ENCODE measurements at regions not wholly inside any gene's neighbourhood (a gene's known extent, or its start where the extent isn't known, plus 50 kb on each side); places are given as distances from the start of the nearest gene placed in this dataset.

- CTCF ChIA-PET = interaction anchor here (0.6 to 0.8 kb wide), 2 partner anchors 79 to 219 kb away, joined by 3 read pairs; partner anchors contain the start of gene MRM1
- peaks cover 90% of the 10 kb centered on the region for H3K27me3 Mint-ChIP-seq (ENCODE audit: unreplicated experiment)
- DNase-seq = no peak
- no TSS peak for BruUV-seq (replicated peaks)
- H3K4me1 Mint-ChIP-seq (ENCODE audit: low read depth, unreplicated experiment) = peaks cover 12% of the 10 kb centered on the region
- H3K27ac Mint-ChIP-seq (ENCODE audit: unreplicated experiment) = no peak overlapping the region
- H3K4me3 Mint-ChIP-seq (ENCODE audit: low read depth, unreplicated experiment) = no peak overlapping the region
- TF ChIP-seq, protein P1, sequence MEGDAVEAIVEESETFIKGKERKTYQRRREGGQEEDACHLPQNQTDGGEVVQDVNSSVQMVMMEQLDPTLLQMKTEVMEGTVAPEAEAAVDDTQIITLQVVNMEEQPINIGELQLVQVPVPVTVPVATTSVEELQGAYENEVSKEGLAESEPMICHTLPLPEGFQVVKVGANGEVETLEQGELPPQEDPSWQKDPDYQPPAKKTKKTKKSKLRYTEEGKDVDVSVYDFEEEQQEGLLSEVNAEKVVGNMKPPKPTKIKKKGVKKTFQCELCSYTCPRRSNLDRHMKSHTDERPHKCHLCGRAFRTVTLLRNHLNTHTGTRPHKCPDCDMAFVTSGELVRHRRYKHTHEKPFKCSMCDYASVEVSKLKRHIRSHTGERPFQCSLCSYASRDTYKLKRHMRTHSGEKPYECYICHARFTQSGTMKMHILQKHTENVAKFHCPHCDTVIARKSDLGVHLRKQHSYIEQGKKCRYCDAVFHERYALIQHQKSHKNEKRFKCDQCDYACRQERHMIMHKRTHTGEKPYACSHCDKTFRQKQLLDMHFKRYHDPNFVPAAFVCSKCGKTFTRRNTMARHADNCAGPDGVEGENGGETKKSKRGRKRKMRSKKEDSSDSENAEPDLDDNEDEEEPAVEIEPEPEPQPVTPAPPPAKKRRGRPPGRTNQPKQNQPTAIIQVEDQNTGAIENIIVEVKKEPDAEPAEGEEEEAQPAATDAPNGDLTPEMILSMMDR (IDR thresholded peaks at IDR 0.05; ENCODE audit: unreplicated experiment) = no peak
- intact Hi-C loops (cut with micrococcal nuclease; ENCODE audit: unreplicated experiment) = no loop called here
- no peaks in the 10 kb centered on the region for H3K9me3 Mint-ChIP-seq (ENCODE audit: low read depth, unreplicated experiment)
- no peaks in the 10 kb centered on the region for H3K36me3 Mint-ChIP-seq (ENCODE audit: insufficient read depth, unreplicated experiment)
These were observed 78.6 kb downstream of the MRM1 start for GRCh38 chr17:36679815-36680467.

GRCh38 chr17:36680701-36681202 is 79.4 kb downstream of the MRM1 start:
- H3K36me3 Mint-ChIP-seq (ENCODE audit: insufficient read depth, unreplicated experiment) = no peaks in the 10 kb centered on the region
- peaks cover 12% of the 10 kb centered on the region for H3K4me1 Mint-ChIP-seq (ENCODE audit: low read depth, unreplicated experiment)
- H3K9me3 Mint-ChIP-seq (ENCODE audit: low read depth, unreplicated experiment) = no peaks in the 10 kb centered on the region
- TF ChIP-seq, protein P1 (IDR thresholded peaks at IDR 0.05; ENCODE audit: unreplicated experiment) = no peak
- no peak for DNase-seq
- intact Hi-C loops (cut with micrococcal nuclease; ENCODE audit: unreplicated experiment) = no loop called here
- H3K4me3 Mint-ChIP-seq (ENCODE audit: low read depth, unreplicated experiment) = no peak overlapping the region
- H3K27ac Mint-ChIP-seq (ENCODE audit: unreplicated experiment) = no peak overlapping the region
- BruUV-seq (replicated peaks) = no TSS peak
- CTCF ChIA-PET = no interaction called here
- H3K27me3 Mint-ChIP-seq (ENCODE audit: unreplicated experiment) = peaks cover 95% of the 10 kb centered on the region

- Mint-ChIP-seq H3K27ac (ENCODE audit: unreplicated experiment) (no peak overlapping the region), H3K36me3 (ENCODE audit: insufficient read depth, unreplicated experiment) (no peaks in the 10 kb centered on the region), H3K4me3 (ENCODE audit: low read depth, unreplicated experiment) (no peak overlapping the region), H3K9me3 (ENCODE audit: low read depth, unreplicated experiment) (no peaks in the 10 kb centered on the region), H3K4me1 (ENCODE audit: low read depth, unreplicated experiment) (peaks cover 12% of the 10 kb centered on the region), H3K27me3 (ENCODE audit: unreplicated experiment) (peaks cover 95% of the 10 kb centered on the region)
- DNase-seq = peak; percentile 73
- intact Hi-C loops (cut with micrococcal nuclease; ENCODE audit: unreplicated experiment) = no loop called here
- no TSS peak for BruUV-seq (replicated peaks)
- TF ChIP-seq, protein P1 (IDR thresholded peaks at IDR 0.05; ENCODE audit: unreplicated experiment) = no peak
- CTCF ChIA-PET = interaction anchor here (0.6 to 1.3 kb wide), 5 partner anchors 16 to 359 kb away, joined by 3 to 5 read pairs (median 3); no protein-coding TSS in a partner anchor
These were observed 81.4 kb downstream of the MRM1 start for GRCh38 chr17:36682773-36683172.

GRCh38 chr17:36683387-36683786 is 82.0 kb downstream of the MRM1 start:
- TF ChIP-seq, protein P1 (IDR thresholded peaks at IDR 0.05; ENCODE audit: unreplicated experiment) = no peak
- no peak overlapping the region for H3K4me3 Mint-ChIP-seq (ENCODE audit: low read depth, unreplicated experiment)
- peaks cover 12% of the 10 kb centered on the region for H3K4me1 Mint-ChIP-seq (ENCODE audit: low read depth, unreplicated experiment)
- CTCF ChIA-PET = interaction anchor here (1.6 kb wide), 1 partner anchor 55 kb away, joined by 4 read pairs; no protein-coding TSS in a partner anchor
- H3K36me3 Mint-ChIP-seq (ENCODE audit: insufficient read depth, unreplicated experiment) = no peaks in the 10 kb centered on the region
- no peak for DNase-seq
- BruUV-seq (replicated peaks) = no TSS peak
- H3K27ac Mint-ChIP-seq (ENCODE audit: unreplicated experiment) = no peak overlapping the region
- intact Hi-C loops (cut with micrococcal nuclease; ENCODE audit: unreplicated experiment) = no loop called here
- peaks cover 100% of the 10 kb centered on the region for H3K27me3 Mint-ChIP-seq (ENCODE audit: unreplicated experiment)
- no peaks in the 10 kb centered on the region for H3K9me3 Mint-ChIP-seq (ENCODE audit: low read depth, unreplicated experiment)

Data from Calu3 (cell line).